Neural progenitor cell (in vitro differentiated cells): ENCODE measurements at regions not wholly inside any gene's neighbourhood (a gene's known extent, or its start where the extent isn't known, plus 50 kb on each side); places are given as distances from the start of the nearest gene placed in this dataset.

ENCODE experiments used
- DNase-seq: peaks from one replicate; pipeline ENCODE4 v3.0.0-alpha.2; 2016; ENCODE audit warnings: low spot score
- H2AFZ ChIP-seq: fragments of 200-600 bp; sonication (generic); replicated peaks from 2 replicates; pipeline ENCODE4 v1.6.1; 2016; ENCODE audit warnings: antibody characterized with exemption
- H3F3A ChIP-seq: fragments of 200-600 bp; sonication (generic); 2 replicates; pipeline ENCODE4 v1.6.1; 2016; ENCODE audit warnings: antibody characterized with exemption, low read depth
- H3K27ac ChIP-seq: fragments of 200-600 bp; sonication (generic); 2 replicates; pipeline ENCODE4 v1.5.1; 2016; ENCODE audit warnings: mild to moderate bottlenecking
- H3K27me3 ChIP-seq: fragments of 200-600 bp; sonication (generic); 2 replicates; pipeline ENCODE4 v1.6.1; 2016; ENCODE audit warnings: mild to moderate bottlenecking, moderate library complexity
- H3K36me3 ChIP-seq: fragments of 200-600 bp; sonication (generic); 2 replicates; pipeline ENCODE4 v1.5.1; 2016
- H3K4me1 ChIP-seq: fragments of 200-600 bp; sonication (generic); 2 replicates; pipeline ENCODE4 v1.6.1; 2016; ENCODE audit warnings: mixed run types
- H3K4me2 ChIP-seq: fragments of 200-600 bp; sonication (generic); 2 replicates; pipeline ENCODE4 v1.6.1; 2016
- H3K4me3 ChIP-seq: fragments of 200-600 bp; sonication (generic); 2 replicates; pipeline ENCODE4 v1.5.1; 2016
- H3K79me2 ChIP-seq: fragments of 200-600 bp; sonication (generic); 2 replicates; pipeline ENCODE4 v1.6.1; 2016; ENCODE audit warnings: low read depth
- H3K9ac ChIP-seq: fragments of 200-600 bp; sonication (generic); 2 replicates; pipeline ENCODE4 v1.6.1; 2016
- H3K9me3 ChIP-seq: fragments of 200-600 bp; sonication (generic); 2 replicates; pipeline ENCODE4 v1.5.1; 2016; ENCODE audit warnings: low read depth
- H4K20me1 ChIP-seq: fragments of 200-600 bp; sonication (generic); 2 replicates; pipeline ENCODE4 v1.6.1; 2016; ENCODE audit warnings: low read depth
- H3K27ac Mint-ChIP-seq: 3 replicates; pipeline ENCODE4 v1.8.0; 2021; ENCODE audit warnings: mixed read lengths
- H3K27me3 Mint-ChIP-seq: 2 replicates; pipeline ENCODE4 v1.8.0; 2022; ENCODE audit warnings: low read depth, mild to moderate bottlenecking, inconsistent platforms, moderate library complexity, mixed read lengths; ENCODE audit not compliant: insufficient read depth
- H3K36me3 Mint-ChIP-seq: 3 replicates; pipeline ENCODE4 v1.8.0; 2021; ENCODE audit warnings: mixed read lengths
- H3K4me1 Mint-ChIP-seq: 3 replicates; pipeline ENCODE4 v1.8.0; 2021; ENCODE audit warnings: mixed read lengths
- H3K4me3 Mint-ChIP-seq: 3 replicates; pipeline ENCODE4 v1.8.0; 2021; ENCODE audit warnings: mild to moderate bottlenecking, moderate library complexity, mixed read lengths
- H3K9me3 Mint-ChIP-seq: 3 replicates; pipeline ENCODE4 v1.8.0; 2020; ENCODE audit warnings: mixed read lengths
- CTCF ChIP-seq: fragments of 200-600 bp; sonication (generic); IDR thresholded peaks from 2 replicates; pipeline ENCODE4 v1.5.1; 2017; ENCODE audit warnings: antibody characterized with exemption, mild to moderate bottlenecking
- EZH2 ChIP-seq: fragments of 200-600 bp; sonication (generic); IDR thresholded peaks from 2 replicates; pipeline ENCODE4 v1.6.1; 2017; ENCODE audit warnings: antibody characterized with exemption, mild to moderate bottlenecking, moderate library complexity
- EZH2phosphoT487 ChIP-seq: fragments of 200-600 bp; sonication (generic); IDR thresholded peaks from 2 replicates; pipeline ENCODE4 v1.6.1; 2017; ENCODE audit warnings: antibody characterized with exemption

- H3K27me3 ChIP-seq = peaks cover 44% of the 10 kb centered on the region
- peaks cover 21% of the 10 kb centered on the region for H4K20me1 ChIP-seq
- Mint-ChIP-seq H3K4me3 (peak overlapping the region; percentile 28), H3K9me3 (peaks cover 7% of the 10 kb centered on the region), H3K27ac (no peak overlapping the region), H3K36me3 (peaks cover 11% of the 10 kb centered on the region), H3K4me1 (peaks cover 40% of the 10 kb centered on the region), H3K27me3 (peaks cover 17% of the 10 kb centered on the region)
- H3K79me2 ChIP-seq = no peaks in the 10 kb centered on the region
- H3F3A ChIP-seq = peaks cover 13% of the 10 kb centered on the region
- H3K36me3 ChIP-seq = no peaks in the 10 kb centered on the region
- H3K4me3 ChIP-seq = no peak overlapping the region
- H3K27ac ChIP-seq = no peak overlapping the region
- TF ChIP-seq EZH2phosphoT487 = no peak
- no peak for TF ChIP-seq EZH2
- no peak for TF ChIP-seq CTCF
- no peak overlapping the region for H3K4me2 ChIP-seq
- H3K4me1 ChIP-seq = peaks cover 9% of the 10 kb centered on the region
- no peak for DNase-seq
- H3K9me3 ChIP-seq = no peaks in the 10 kb centered on the region
- H3K9ac ChIP-seq = no peak overlapping the region
- no peak overlapping the region for H2AFZ ChIP-seq
These were observed 145.3 kb upstream of the STX18 start for GRCh38 chr4:4687100-4687499.

- H3K79me2 ChIP-seq = no peaks in the 10 kb centered on the region
- peaks cover 9% of the 10 kb centered on the region for H3K4me1 ChIP-seq
- H3K36me3 ChIP-seq = no peaks in the 10 kb centered on the region
- peaks cover 8% of the 10 kb centered on the region for H3K36me3 Mint-ChIP-seq
- H3K4me3 Mint-ChIP-seq = peak overlapping the region; percentile 58
- peaks cover 37% of the 10 kb centered on the region for H3K4me1 Mint-ChIP-seq
- no peak overlapping the region for H3K9ac ChIP-seq
- peak overlapping the region; percentile 82 for H3K27ac Mint-ChIP-seq
- no peak for DNase-seq
- H3K4me2 ChIP-seq = no peak overlapping the region
- peaks cover 21% of the 10 kb centered on the region for H4K20me1 ChIP-seq
- peaks cover 18% of the 10 kb centered on the region for H3K27me3 Mint-ChIP-seq
- H3K4me3 ChIP-seq = no peak overlapping the region
- no peak for TF ChIP-seq CTCF
- no peak for TF ChIP-seq EZH2
- TF ChIP-seq EZH2phosphoT487 = no peak
- H3K27me3 ChIP-seq = peaks cover 37% of the 10 kb centered on the region
- H3K9me3 Mint-ChIP-seq = peaks cover 7% of the 10 kb centered on the region
- no peak overlapping the region for H3K27ac ChIP-seq
- H2AFZ ChIP-seq = no peak overlapping the region
- peaks cover 13% of the 10 kb centered on the region for H3F3A ChIP-seq
- no peaks in the 10 kb centered on the region for H3K9me3 ChIP-seq
These were observed 144.3 kb upstream of the STX18 start for GRCh38 chr4:4685810-4686795.

- H3K4me3 Mint-ChIP-seq = no peak overlapping the region
- Histone ChIP-seq H3K4me1 (peaks cover 6% of the 10 kb centered on the region), H3K4me2 (no peak overlapping the region), H3K27me3 (peaks cover 24% of the 10 kb centered on the region), H3K9ac (no peak overlapping the region), H3K27ac (no peak overlapping the region), H3F3A (no peaks in the 10 kb centered on the region), H2AFZ (no peak overlapping the region), H3K79me2 (no peaks in the 10 kb centered on the region), H3K36me3 (no peaks in the 10 kb centered on the region), H3K9me3 (no peaks in the 10 kb centered on the region), H3K4me3 (no peak overlapping the region), H4K20me1 (peaks cover 12% of the 10 kb centered on the region)
- H3K9me3 Mint-ChIP-seq = no peaks in the 10 kb centered on the region
- peaks cover 43% of the 10 kb centered on the region for H3K4me1 Mint-ChIP-seq
- H3K36me3 Mint-ChIP-seq = no peaks in the 10 kb centered on the region
- TF ChIP-seq CTCF (no peak), EZH2phosphoT487 (no peak), EZH2 (no peak)
- no peak for DNase-seq
- H3K27ac Mint-ChIP-seq = no peak overlapping the region
- peaks cover 15% of the 10 kb centered on the region for H3K27me3 Mint-ChIP-seq
These were observed 139.8 kb upstream of the STX18 start for GRCh38 chr4:4681653-4682052.
